ENCODE measurements at regions not wholly inside any gene's neighbourhood (a gene's known extent, or its start where the extent isn't known, plus 50 kb on each side); places are given as distances from the start of the nearest gene placed in this dataset.

GRCh38 chr13:76638181-76638580 is 248.0 kb downstream of the KCTD12 start:
- no peak overlapping the region for H2BK20ac ChIP-seq (ENCODE audit: low read depth, low read length, poor library complexity, severe bottlenecking)
- H3K9me3 Mint-ChIP-seq, result no peaks in the 10 kb centered on the region
- H3K36me3 Mint-ChIP-seq (ENCODE audit: insufficient read depth in 1 of 3, low read depth in 3 of 3), result no peaks in the 10 kb centered on the region
- no peak overlapping the region for H2BK12ac ChIP-seq (ENCODE audit: insufficient read length, low read depth, low read length)
- no peaks in the 10 kb centered on the region for H3K23me2 ChIP-seq (ENCODE audit: insufficient read length, low read depth, low read length, poor library complexity, severe bottlenecking)
- WGBS (ENCODE audit: extremely low coverage, insufficient read length, low lambda C conversion rate), result no CpG with 5 or more reads among the region's 3 CpGs
- H3K18ac ChIP-seq (ENCODE audit: insufficient read length, low read depth, low read length), result no peak overlapping the region
- H3K4me3 Mint-ChIP-seq, result no peak overlapping the region
- no peak overlapping the region for H2AFZ ChIP-seq (ENCODE audit: low read length)
- no peak for DNase-seq
- H3K9me3 ChIP-seq (ENCODE audit: control insufficient read depth, low read depth, low read length), result no peaks in the 10 kb centered on the region
- H4K20me1 ChIP-seq (ENCODE audit: control insufficient read depth, insufficient read depth, insufficient read length), result no peaks in the 10 kb centered on the region
- H2BK120ac ChIP-seq (ENCODE audit: low read depth, low read length, poor library complexity, severe bottlenecking), result no peak overlapping the region
- no peak overlapping the region for H3K9ac ChIP-seq (ENCODE audit: extremely low read depth, insufficient read length, low read length)
- no peak overlapping the region for H3K23ac ChIP-seq (ENCODE audit: insufficient read length, low read depth, low read length)
- no peak overlapping the region for H3K14ac ChIP-seq (ENCODE audit: insufficient read depth, low read length)
- no peak overlapping the region for H3K27ac ChIP-seq (ENCODE audit: insufficient read length, low read depth, low read length)
- H2AK5ac ChIP-seq (ENCODE audit: insufficient read length, low read length), result no peak overlapping the region
- no peaks in the 10 kb centered on the region for H3K27me3 ChIP-seq (ENCODE audit: insufficient read depth, low read length)
- H3K27me3 Mint-ChIP-seq (ENCODE audit: low read depth), result peaks cover 3% of the 10 kb centered on the region; the same call in 1 of the 2 replicates
- H3K4ac ChIP-seq (ENCODE audit: low read depth, low read length), result no peak overlapping the region
- H3K4me1 ChIP-seq (ENCODE audit: insufficient read depth, low read length), result no peaks in the 10 kb centered on the region
- TF ChIP-seq CTCF (conservative IDR thresholded peaks at IDR 0.05), result no peak
- no peak overlapping the region for H3T11ph ChIP-seq (ENCODE audit: low read length)
- H2BK5ac ChIP-seq (ENCODE audit: insufficient read length, low read length), result no peak overlapping the region
- H3K4me2 ChIP-seq (ENCODE audit: insufficient read depth, insufficient read length, low read length), result no peak overlapping the region
- H4K8ac ChIP-seq (replicated peaks; ENCODE audit: insufficient read length, low read depth, low read length), result no peak overlapping the region
- no peak overlapping the region for H4K91ac ChIP-seq (ENCODE audit: insufficient read length, low read depth, low read length)
- no peaks in the 10 kb centered on the region for H3K79me2 ChIP-seq (ENCODE audit: insufficient read depth, low read length)
- no peak overlapping the region for H4K5ac ChIP-seq (ENCODE audit: insufficient read length, low read depth, low read length)
- no peaks in the 10 kb centered on the region for H3K79me1 ChIP-seq (ENCODE audit: insufficient read depth, low read depth, low read length, poor library complexity, severe bottlenecking)
- H2BK15ac ChIP-seq (ENCODE audit: low read depth, low read length), result no peak overlapping the region
- peak overlapping the region in 1 of 3 experiments; percentile 8; a peak in 2 of 7 replicates for H3K27ac Mint-ChIP-seq
- peaks cover 0 to 5% of the 10 kb centered on the region in 2 experiments; a peak in 1 of 4 replicates for H3K4me1 Mint-ChIP-seq
- H3K56ac ChIP-seq (ENCODE audit: insufficient read length, low read depth, low read length), result no peak overlapping the region
